ENCODE measurements at regions not wholly inside any gene's neighbourhood (a gene's known extent, or its start where the extent isn't known, plus 50 kb on each side); places are given as distances from the start of the nearest gene placed in this dataset.

DNA sequence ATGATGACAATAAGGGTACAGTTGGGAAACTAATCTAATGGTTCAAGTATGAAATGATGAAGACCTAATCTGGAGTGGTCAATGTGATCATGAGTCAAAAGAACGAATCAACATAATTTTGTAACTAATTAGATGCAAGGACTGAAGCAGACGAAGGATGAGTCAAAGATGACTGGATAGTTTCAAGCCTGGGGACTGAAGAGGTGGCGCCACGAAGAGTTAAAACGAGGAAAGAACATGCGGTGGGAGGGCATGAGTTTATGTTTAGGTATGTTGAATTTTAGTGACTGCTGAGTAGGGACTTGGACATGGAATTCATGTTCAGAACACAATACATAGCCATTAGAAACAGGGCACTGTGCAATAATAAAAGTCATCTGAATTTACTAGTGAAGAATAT, 221.5 kb upstream of the FAM241A start:
- Histone ChIP-seq H3F3A (ENCODE audit: insufficient read depth, low read length) (no peaks in the 10 kb centered on the region), H3K9me2 (replicated peaks; ENCODE audit: insufficient read depth, low read length) (no peaks in the 10 kb centered on the region), H3K9me3 (replicated peaks; ENCODE audit: insufficient read depth, low read length) (no peaks in the 10 kb centered on the region), H2AFZ (ENCODE audit: low read length) (no peak overlapping the region), H3K4me2 (ENCODE audit: low read depth, low read length) (no peak overlapping the region), H3K4me1 (ENCODE audit: low read length) (no peaks in the 10 kb centered on the region), H4K20me1 (ENCODE audit: insufficient read depth, low read length) (no peaks in the 10 kb centered on the region), H3K9ac (ENCODE audit: low read length) (no peak overlapping the region), H3K27me3 (replicated peaks; ENCODE audit: insufficient read depth, low read length) (peaks cover 22% of the 10 kb centered on the region), H3K4me3 (ENCODE audit: low read length) (no peak overlapping the region), H3K27ac (ENCODE audit: low read length) (no peak overlapping the region), H3K79me2 (ENCODE audit: low read length) (no peaks in the 10 kb centered on the region), H3K36me3 (replicated peaks; ENCODE audit: insufficient read depth, low read length) (no peaks in the 10 kb centered on the region)
- DNase-seq = no peak
- TF ChIP-seq, protein P1, sequence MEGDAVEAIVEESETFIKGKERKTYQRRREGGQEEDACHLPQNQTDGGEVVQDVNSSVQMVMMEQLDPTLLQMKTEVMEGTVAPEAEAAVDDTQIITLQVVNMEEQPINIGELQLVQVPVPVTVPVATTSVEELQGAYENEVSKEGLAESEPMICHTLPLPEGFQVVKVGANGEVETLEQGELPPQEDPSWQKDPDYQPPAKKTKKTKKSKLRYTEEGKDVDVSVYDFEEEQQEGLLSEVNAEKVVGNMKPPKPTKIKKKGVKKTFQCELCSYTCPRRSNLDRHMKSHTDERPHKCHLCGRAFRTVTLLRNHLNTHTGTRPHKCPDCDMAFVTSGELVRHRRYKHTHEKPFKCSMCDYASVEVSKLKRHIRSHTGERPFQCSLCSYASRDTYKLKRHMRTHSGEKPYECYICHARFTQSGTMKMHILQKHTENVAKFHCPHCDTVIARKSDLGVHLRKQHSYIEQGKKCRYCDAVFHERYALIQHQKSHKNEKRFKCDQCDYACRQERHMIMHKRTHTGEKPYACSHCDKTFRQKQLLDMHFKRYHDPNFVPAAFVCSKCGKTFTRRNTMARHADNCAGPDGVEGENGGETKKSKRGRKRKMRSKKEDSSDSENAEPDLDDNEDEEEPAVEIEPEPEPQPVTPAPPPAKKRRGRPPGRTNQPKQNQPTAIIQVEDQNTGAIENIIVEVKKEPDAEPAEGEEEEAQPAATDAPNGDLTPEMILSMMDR (IDR thresholded peaks at IDR 0.05; ENCODE audit: low read length) = no peak
- TF ChIP-seq EZH2phosphoT487 (IDR thresholded peaks at IDR 0.05; ENCODE audit: low read length) = no peak
- no peak for TF ChIP-seq EZH2 (optimal IDR thresholded peaks at IDR 0.05; ENCODE audit: low read depth, low read length)

DNA sequence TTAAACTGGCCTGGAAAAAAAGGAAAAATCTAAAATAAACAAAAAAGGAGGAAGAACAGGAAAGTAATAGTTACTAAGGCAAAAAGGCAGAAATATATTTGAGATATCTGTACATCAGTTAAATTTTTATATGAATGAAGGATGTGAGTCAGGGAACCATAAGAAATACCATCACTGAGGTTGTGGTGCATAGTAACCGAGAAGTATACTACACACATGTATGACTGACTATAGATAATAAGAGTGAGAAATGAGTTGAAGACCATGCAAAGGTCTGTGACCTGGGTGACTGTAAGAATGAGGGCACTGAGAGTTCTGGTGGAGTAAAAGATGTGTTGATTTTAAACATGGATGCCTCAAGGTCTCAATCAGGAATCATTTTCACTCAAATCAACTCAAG, 220.6 kb upstream of the FAM241A start:
- H3K4me1 ChIP-seq (ENCODE audit: low read length) = no peaks in the 10 kb centered on the region
- no peaks in the 10 kb centered on the region for H3K36me3 ChIP-seq (replicated peaks; ENCODE audit: insufficient read depth, low read length)

DNA sequence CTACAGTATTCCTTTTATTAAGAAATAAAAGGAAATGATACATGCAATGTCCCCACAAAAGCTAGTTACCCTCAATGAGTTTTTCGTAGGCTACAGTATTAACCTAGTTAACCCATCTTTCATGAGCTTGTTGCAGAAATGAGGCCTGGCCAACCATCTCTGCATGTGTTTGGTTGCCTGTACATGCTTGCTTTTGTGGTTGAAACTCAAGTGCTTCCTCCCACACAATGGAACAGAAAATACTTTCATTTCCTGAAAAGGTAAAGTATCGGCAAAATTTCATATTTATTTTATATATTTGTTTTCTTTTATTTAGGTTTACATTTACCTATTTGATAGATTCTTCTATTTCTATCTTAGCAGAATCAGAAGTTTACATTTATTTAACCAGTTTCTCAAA, 214.6 kb upstream of the FAM241A start:
- H3F3A ChIP-seq (ENCODE audit: insufficient read depth, low read length) = no peaks in the 10 kb centered on the region
- no peak overlapping the region for H2AFZ ChIP-seq (ENCODE audit: low read length)
- no peak overlapping the region for H3K9ac ChIP-seq (ENCODE audit: low read length)
- H3K27me3 ChIP-seq (replicated peaks; ENCODE audit: insufficient read depth, low read length) = peaks cover 82% of the 10 kb centered on the region
- TF ChIP-seq EZH2phosphoT487 (IDR thresholded peaks at IDR 0.05; ENCODE audit: low read length) = no peak
- no peak for TF ChIP-seq EZH2 (optimal IDR thresholded peaks at IDR 0.05; ENCODE audit: low read depth, low read length)
- TF ChIP-seq, protein P1 (IDR thresholded peaks at IDR 0.05; ENCODE audit: low read length) = no peak
- peaks cover 3% of the 10 kb centered on the region; the same call in 1 of the 2 replicates for H3K4me1 ChIP-seq (ENCODE audit: low read length)
- no peaks in the 10 kb centered on the region for H3K9me2 ChIP-seq (replicated peaks; ENCODE audit: insufficient read depth, low read length)
- H4K20me1 ChIP-seq (ENCODE audit: insufficient read depth, low read length) = 0 out of 2 replicates have a peak, but pooled peaks cover 3% of the 10 kb centered on the region
- no peaks in the 10 kb centered on the region for H3K36me3 ChIP-seq (replicated peaks; ENCODE audit: insufficient read depth, low read length)
- H3K79me2 ChIP-seq (ENCODE audit: low read length) = no peaks in the 10 kb centered on the region
- no peaks in the 10 kb centered on the region for H3K9me3 ChIP-seq (replicated peaks; ENCODE audit: insufficient read depth, low read length)
- DNase-seq = peak; percentile 72
- 0 out of 2 replicates have a peak overlapping the region, but pooled peaks have one; percentile 26 for H3K4me2 ChIP-seq (ENCODE audit: low read depth, low read length)
- no peak overlapping the region for H3K27ac ChIP-seq (ENCODE audit: low read length)
- no peak overlapping the region for H3K4me3 ChIP-seq (ENCODE audit: low read length)

More for the DNA sequence above, 220.6 kb upstream of the FAM241A start:
- Histone ChIP-seq H3K9ac (ENCODE audit: low read length) (no peak overlapping the region), H2AFZ (ENCODE audit: low read length) (no peak overlapping the region), H3F3A (ENCODE audit: insufficient read depth, low read length) (no peaks in the 10 kb centered on the region), H3K9me2 (replicated peaks; ENCODE audit: insufficient read depth, low read length) (no peaks in the 10 kb centered on the region), H3K27me3 (replicated peaks; ENCODE audit: insufficient read depth, low read length) (peaks cover 31% of the 10 kb centered on the region), H4K20me1 (ENCODE audit: insufficient read depth, low read length) (no peaks in the 10 kb centered on the region), H3K27ac (ENCODE audit: low read length) (no peak overlapping the region), H3K4me3 (ENCODE audit: low read length) (no peak overlapping the region), H3K79me2 (ENCODE audit: low read length) (no peaks in the 10 kb centered on the region), H3K9me3 (replicated peaks; ENCODE audit: insufficient read depth, low read length) (no peaks in the 10 kb centered on the region), H3K4me2 (ENCODE audit: low read depth, low read length) (no peak overlapping the region)
- no peak for DNase-seq
- no peak for TF ChIP-seq EZH2 (optimal IDR thresholded peaks at IDR 0.05; ENCODE audit: low read depth, low read length)

DNA sequence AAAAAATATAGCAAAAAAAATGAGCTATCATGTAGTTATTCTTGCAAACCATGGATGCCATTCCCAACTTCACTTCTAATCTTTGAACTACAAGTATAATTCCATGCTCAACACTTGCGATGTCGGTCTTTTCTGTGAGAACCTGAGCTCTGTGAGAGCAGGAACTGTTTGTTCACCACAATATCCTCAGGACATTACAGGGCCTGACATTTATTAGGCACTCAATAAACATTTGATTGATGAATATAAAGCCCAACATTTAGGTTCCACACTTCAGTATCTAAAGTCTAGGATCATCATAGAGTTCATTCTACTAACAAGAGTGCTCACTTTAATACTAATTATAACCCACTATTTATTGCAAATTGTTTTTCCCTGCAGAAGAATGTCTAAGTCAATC, 211.6 kb upstream of the FAM241A start:
- no peaks in the 10 kb centered on the region for H3K36me3 ChIP-seq (replicated peaks; ENCODE audit: insufficient read depth, low read length)
- peaks cover 66% of the 10 kb centered on the region for H3K27me3 ChIP-seq (replicated peaks; ENCODE audit: insufficient read depth, low read length)
- H3K9ac ChIP-seq (ENCODE audit: low read length) = no peak overlapping the region
- H3K9me3 ChIP-seq (replicated peaks; ENCODE audit: insufficient read depth, low read length) = no peaks in the 10 kb centered on the region
- H3K79me2 ChIP-seq (ENCODE audit: low read length) = no peaks in the 10 kb centered on the region
- H3F3A ChIP-seq (ENCODE audit: insufficient read depth, low read length) = no peaks in the 10 kb centered on the region
- no peak overlapping the region for H3K4me2 ChIP-seq (ENCODE audit: low read depth, low read length)
- H3K9me2 ChIP-seq (replicated peaks; ENCODE audit: insufficient read depth, low read length) = no peaks in the 10 kb centered on the region
- peaks cover 3% of the 10 kb centered on the region; the same call in 1 of the 2 replicates for H3K4me1 ChIP-seq (ENCODE audit: low read length)
- H4K20me1 ChIP-seq (ENCODE audit: insufficient read depth, low read length) = 0 out of 2 replicates have a peak, but pooled peaks cover 3% of the 10 kb centered on the region
- no peak overlapping the region for H3K4me3 ChIP-seq (ENCODE audit: low read length)
- no peak for DNase-seq
- no peak overlapping the region for H2AFZ ChIP-seq (ENCODE audit: low read length)
- no peak overlapping the region for H3K27ac ChIP-seq (ENCODE audit: low read length)
- TF ChIP-seq, protein P1 (IDR thresholded peaks at IDR 0.05; ENCODE audit: low read length) = no peak
- TF ChIP-seq EZH2phosphoT487 (IDR thresholded peaks at IDR 0.05; ENCODE audit: low read length) (no peak), EZH2 (optimal IDR thresholded peaks at IDR 0.05; ENCODE audit: low read depth, low read length) (no peak)

Data from MM.1S (cell line).